Astrocyte of the spinal cord (primary cell): ENCODE measurements at regions not wholly inside any gene's neighbourhood (a gene's known extent, or its start where the extent isn't known, plus 50 kb on each side); places are given as distances from the start of the nearest gene placed in this dataset.

Source experiments
- DNase-seq: peaks from one replicate; pipeline ENCODE4 v3.0.0; 2011; ENCODE audit warnings: low read depth, low spot score
- H3K4me3 ChIP-seq: 2 replicates; pipeline ENCODE4 v1.5.1; 2011; ENCODE audit warnings: low read depth, mild to moderate bottlenecking, low read length, moderate library complexity
- in situ Hi-C: cut with HindIII; loops from 2 replicates; pipeline ENCODE4 v1.10.0; 2017; ENCODE audit warnings: low sequenced_read_pairs
- TF ChIP-seq, protein P1 (sequence below): IDR thresholded peaks from 2 replicates; pipeline ENCODE4 v1.5.1; 2012; ENCODE audit warnings: low read depth, mild to moderate bottlenecking, low read length, inconsistent platforms

DNA sequence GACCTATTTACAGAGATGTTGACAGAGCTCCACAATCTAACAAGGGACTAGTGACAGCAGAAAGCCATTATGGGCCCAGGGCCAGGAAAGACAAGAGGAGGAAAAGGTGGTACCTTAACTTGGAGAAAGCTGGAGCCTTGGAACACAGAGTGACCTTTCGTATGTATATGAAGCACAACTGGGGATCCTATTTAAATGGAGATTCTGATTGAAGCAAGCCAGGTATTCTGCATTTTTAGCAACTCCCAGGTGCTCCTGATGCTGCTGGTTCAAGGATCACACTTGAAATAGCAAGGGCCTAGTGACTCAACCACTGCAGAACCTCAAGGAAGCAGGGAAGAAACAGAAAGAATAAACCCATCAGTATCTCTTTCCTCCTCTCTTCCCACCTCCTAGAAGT lies 99.4 kb downstream of the TMEM47 start:
- TF ChIP-seq, protein P1, sequence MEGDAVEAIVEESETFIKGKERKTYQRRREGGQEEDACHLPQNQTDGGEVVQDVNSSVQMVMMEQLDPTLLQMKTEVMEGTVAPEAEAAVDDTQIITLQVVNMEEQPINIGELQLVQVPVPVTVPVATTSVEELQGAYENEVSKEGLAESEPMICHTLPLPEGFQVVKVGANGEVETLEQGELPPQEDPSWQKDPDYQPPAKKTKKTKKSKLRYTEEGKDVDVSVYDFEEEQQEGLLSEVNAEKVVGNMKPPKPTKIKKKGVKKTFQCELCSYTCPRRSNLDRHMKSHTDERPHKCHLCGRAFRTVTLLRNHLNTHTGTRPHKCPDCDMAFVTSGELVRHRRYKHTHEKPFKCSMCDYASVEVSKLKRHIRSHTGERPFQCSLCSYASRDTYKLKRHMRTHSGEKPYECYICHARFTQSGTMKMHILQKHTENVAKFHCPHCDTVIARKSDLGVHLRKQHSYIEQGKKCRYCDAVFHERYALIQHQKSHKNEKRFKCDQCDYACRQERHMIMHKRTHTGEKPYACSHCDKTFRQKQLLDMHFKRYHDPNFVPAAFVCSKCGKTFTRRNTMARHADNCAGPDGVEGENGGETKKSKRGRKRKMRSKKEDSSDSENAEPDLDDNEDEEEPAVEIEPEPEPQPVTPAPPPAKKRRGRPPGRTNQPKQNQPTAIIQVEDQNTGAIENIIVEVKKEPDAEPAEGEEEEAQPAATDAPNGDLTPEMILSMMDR: no peak
- no peak for DNase-seq
- H3K4me3 ChIP-seq: no peak overlapping the region
- in situ Hi-C loops: no loop called here

DNA sequence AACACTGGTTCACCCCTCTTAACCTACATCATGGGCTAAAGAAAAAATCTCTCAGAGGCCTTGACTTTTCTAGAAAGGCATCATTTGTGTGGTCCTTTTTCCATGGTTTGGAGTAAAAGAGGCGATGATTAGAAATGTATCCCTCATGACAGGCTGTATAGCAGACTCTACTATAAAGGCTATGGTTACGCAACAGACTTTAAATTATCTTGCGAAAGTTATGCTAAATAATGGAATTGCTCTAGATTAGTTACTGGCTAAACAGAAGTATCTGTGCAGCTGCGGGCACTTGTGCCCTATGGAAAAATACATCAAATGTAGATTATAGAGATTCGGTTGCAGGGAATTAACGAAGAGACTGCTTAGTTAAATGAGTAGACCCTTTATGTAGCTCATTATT lies 101.6 kb downstream of the TMEM47 start:
- H3K4me3 ChIP-seq: no peak overlapping the region
- in situ Hi-C loops: no loop called here
- DNase-seq: no peak
- TF ChIP-seq, protein P1: no peak

DNA sequence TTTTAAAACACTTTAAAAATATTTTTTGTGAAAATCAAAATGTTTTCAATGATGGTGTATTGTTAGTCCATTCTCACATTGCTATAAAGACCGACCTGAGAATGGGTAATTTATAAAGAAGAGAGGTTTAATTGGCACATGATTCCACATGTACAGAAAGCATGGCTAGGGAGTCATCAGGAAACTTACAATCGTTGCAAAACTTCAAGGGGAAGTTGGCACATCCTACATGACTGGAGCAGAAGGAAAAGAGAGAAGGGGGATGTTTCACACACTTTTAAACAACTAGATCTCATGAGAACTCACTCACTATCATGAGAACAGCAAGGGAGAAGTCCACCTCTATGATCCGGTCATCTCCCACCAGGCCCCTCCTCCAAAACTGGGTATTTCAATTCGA lies 110.7 kb downstream of the TMEM47 start:
- TF ChIP-seq, protein P1: no peak
- no peak overlapping the region for H3K4me3 ChIP-seq
- in situ Hi-C loops: no loop called here
- DNase-seq: no peak

DNA sequence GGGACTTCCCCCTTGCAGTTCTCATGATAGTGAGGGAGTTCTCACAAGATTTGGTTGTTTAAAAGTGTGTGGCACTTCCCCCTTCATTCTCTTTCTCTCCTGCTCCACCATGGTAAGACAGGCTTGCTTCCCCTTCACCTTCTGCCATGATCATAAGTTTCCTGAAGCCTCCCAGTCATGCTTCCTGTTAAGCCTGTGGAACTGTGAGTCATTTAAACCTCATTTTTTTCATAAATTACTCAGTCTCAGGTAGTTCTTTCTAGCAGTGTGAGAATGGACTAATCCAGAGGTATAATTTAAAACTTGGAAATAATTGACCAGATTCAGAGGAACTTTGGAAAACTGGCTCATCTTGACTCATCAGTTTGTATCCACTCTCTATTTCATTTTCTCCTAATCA lies 129.0 kb downstream of the TMEM47 start:
- no peak for DNase-seq
- in situ Hi-C loops: no loop called here
- TF ChIP-seq, protein P1: no peak
- no peak overlapping the region for H3K4me3 ChIP-seq

DNA sequence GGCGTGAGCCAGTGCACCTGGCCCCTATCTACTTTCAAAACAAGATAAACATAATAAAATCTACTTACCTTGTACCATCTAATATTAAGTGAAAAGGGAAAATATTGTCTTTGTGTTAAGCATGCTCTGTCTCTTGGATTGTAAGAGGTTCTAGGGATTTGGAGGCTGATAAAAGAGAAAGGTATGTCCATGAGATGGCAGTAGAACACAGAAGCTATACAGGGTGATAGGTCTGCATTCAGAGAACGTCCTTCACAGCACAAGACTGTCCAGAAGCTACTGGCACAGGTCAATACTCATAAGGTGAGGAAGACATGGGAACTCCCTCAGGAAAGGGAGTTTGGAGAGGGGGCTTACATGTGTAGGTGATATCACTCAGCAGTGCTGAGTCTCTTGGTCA lies 135.5 kb downstream of the TMEM47 start:
- in situ Hi-C loops: no loop called here
- no peak overlapping the region for H3K4me3 ChIP-seq
- peak; percentile 1 for DNase-seq
- TF ChIP-seq, protein P1: no peak

DNA sequence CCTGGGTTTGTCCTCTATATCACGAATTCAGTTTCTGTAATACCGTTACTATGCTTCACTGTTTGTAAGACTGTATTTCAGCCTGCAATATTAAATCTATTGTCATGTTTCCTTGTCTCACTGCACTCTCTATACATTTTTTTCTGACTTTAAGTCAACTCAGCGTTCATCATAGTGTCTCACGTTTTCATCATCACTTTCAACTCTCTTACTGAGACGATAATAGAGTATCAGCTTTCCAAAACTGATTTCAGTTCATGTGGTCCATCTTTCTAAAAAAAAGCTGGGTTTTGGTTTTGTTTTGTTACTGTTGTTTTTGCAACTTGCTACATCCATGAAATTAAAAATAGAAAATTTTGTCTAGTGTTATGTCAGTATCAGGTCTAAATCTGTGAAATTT lies 147.7 kb downstream of the TMEM47 start:
- H3K4me3 ChIP-seq: no peak overlapping the region
- DNase-seq: no peak
- TF ChIP-seq, protein P1: no peak
- in situ Hi-C loops: no loop called here

DNA sequence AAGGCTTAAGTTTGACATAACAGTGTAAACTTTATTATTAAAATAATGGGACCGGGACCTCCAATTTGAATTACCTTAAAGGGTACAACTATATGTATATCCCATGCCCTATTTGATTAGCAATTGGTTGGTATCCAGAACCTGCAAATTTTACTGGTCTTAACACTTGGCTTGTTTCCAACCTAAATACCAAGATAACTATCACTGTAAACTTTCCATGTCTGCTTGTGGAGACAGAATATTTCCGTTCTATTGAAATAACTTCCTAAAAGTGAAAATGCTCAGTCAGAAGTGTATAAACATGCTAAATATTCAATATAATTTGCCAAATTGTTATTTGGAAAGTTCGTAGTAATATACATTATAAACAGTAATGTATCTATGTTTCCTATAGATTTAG lies 154.0 kb downstream of the TMEM47 start:
- no peak for DNase-seq
- in situ Hi-C loops: no loop called here
- TF ChIP-seq, protein P1: no peak
- H3K4me3 ChIP-seq: no peak overlapping the region
